Naive thymus-derived CD4-positive, alpha-beta T cell (primary cell): ENCODE measurements at regions not wholly inside any gene's neighbourhood (a gene's known extent, or its start where the extent isn't known, plus 50 kb on each side); places are given as distances from the start of the nearest gene placed in this dataset.

Source experiments
- ATAC-seq: fragments of 150-1000 bp; cut with Tn5 transposase; 2 replicates; pipeline ENCODE4 v1.10.0; 2021; ENCODE audit warnings: mild to moderate bottlenecking, moderate library complexity
- CTCF ChIA-PET: fragments of 350-600 bp; sonication (Branson Sonifier 250); formaldehyde crosslinking; loops from one replicate; lab custom pipeline; 2021; ENCODE audit warnings: antibody characterized with exemption; lab: Charles Lee
- POLR2A ChIA-PET: fragments of 350-600 bp; sonication (Branson Sonifier 250); formaldehyde crosslinking; loops from one replicate; lab custom pipeline; 2021; ENCODE audit warnings: antibody characterized with exemption, inconsistent platforms; lab: Charles Lee
- DNase-seq, 9 donors: peaks; one replicate each; pipeline versions ENCODE4 v3.0.0 to v3.0.0-alpha.2; 2020 to 2022; ENCODE audit warnings: mixed read lengths in 1 of 9
- H3K27ac ChIP-seq: one replicate; pipeline ENCODE4 v1.7.0; 2013; ENCODE audit warnings: mild to moderate bottlenecking, low read depth, low read length, moderate library complexity
- H3K27me3 ChIP-seq, 2 donors: one replicate each; pipeline ENCODE4 v1.7.0; 2013; ENCODE audit warnings: low read length in 2 of 2, mild to moderate bottlenecking in 2 of 2, moderate library complexity in 2 of 2; ENCODE audit not compliant: control insufficient read depth in 2 of 2, insufficient read depth in 2 of 2
- H3K36me3 ChIP-seq, 3 experiments: 1 replicate in 2 of 3; 2 replicates in 1 of 3; pipeline ENCODE4 v1.7.0; 2013; ENCODE audit warnings: low read length in 3 of 3, mild to moderate bottlenecking in 3 of 3, moderate library complexity in 1 of 3; ENCODE audit not compliant: insufficient read depth in 3 of 3, control insufficient read depth in 2 of 3
- H3K4me1 ChIP-seq, 2 donors: one replicate each; pipeline ENCODE4 v1.7.0; 2013; ENCODE audit warnings: low read length in 2 of 2, mild to moderate bottlenecking in 2 of 2, moderate library complexity in 1 of 2; ENCODE audit not compliant: control insufficient read depth in 2 of 2, insufficient read depth in 2 of 2
- H3K4me3 ChIP-seq: 2 replicates; pipeline ENCODE4 v1.7.0; 2013; ENCODE audit warnings: mild to moderate bottlenecking, low read length
- H3K9me3 ChIP-seq, 3 experiments: 1 replicate in 2 of 3; 2 replicates in 1 of 3; pipeline ENCODE4 v1.7.0; 2013; ENCODE audit warnings: low read length in 3 of 3; ENCODE audit not compliant: control insufficient read depth in 2 of 3
- H3K27ac Mint-ChIP-seq, 9 donors: one replicate each; pipeline ENCODE4 v1.8.0; 2020 to 2022; ENCODE audit warnings: mixed read lengths in 9 of 9, mild to moderate bottlenecking in 8 of 9, moderate library complexity in 5 of 9, inconsistent platforms in 2 of 9
- H3K27me3 Mint-ChIP-seq, 5 donors: one replicate each; pipeline ENCODE4 v1.8.0; 2021 to 2022; ENCODE audit warnings: mixed read lengths in 5 of 5, mild to moderate bottlenecking in 1 of 5
- H3K36me3 Mint-ChIP-seq, 5 donors: one replicate each; pipeline ENCODE4 v1.8.0; 2020 to 2022; ENCODE audit warnings: mixed read lengths in 5 of 5, mild to moderate bottlenecking in 3 of 5, inconsistent platforms in 1 of 5
- H3K4me1 Mint-ChIP-seq, 7 donors: one replicate each; pipeline ENCODE4 v1.8.0; 2020 to 2022; ENCODE audit warnings: mixed read lengths in 7 of 7, mild to moderate bottlenecking in 3 of 7, inconsistent platforms in 1 of 7
- H3K4me3 Mint-ChIP-seq, 10 donors: one replicate each; pipeline ENCODE4 v1.8.0; 2020 to 2022; ENCODE audit warnings: mild to moderate bottlenecking in 10 of 10, mixed read lengths in 10 of 10, moderate library complexity in 6 of 10, inconsistent platforms in 2 of 10
- H3K9me3 Mint-ChIP-seq, 11 donors: one replicate each; pipeline ENCODE4 v1.8.0; 2020 to 2022; ENCODE audit warnings: mixed read lengths in 11 of 11, mild to moderate bottlenecking in 4 of 11, inconsistent platforms in 1 of 11, moderate library complexity in 1 of 11
- intact Hi-C, 2 donors: fragments of 100-400 bp; cut with micrococcal nuclease; formaldehyde crosslinking; loops; one replicate each; pipeline ENCODE4 v1.15.1; 2023

DNA sequence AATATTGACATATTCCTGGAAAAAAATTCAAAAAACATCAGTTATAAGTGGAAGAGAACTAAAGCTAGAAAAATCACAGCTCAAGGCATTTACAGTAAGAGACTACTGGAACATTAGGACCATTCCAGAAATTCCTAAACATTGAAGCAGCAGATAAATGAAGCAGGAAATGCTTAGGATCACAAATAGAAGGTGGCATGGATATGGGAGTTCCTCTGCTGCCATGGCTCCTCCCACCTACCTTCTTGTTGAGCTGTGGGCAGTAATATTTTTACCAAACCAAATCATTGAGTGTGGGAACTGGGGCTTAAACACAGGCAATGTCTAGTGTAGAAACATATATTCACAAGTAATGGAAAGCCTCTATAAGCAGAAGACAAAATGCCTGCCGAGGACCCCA is 292.8 kb downstream of the ANKRD7 start:
- Mint-ChIP-seq H3K27me3 (no peaks in the 10 kb centered on the region), H3K4me1 (no peaks in the 10 kb centered on the region), H3K4me3 (no peak overlapping the region), H3K27ac (no peak overlapping the region), H3K36me3 (no peaks in the 10 kb centered on the region), H3K9me3 (peaks cover 0 to 3% (median 0%) of the 10 kb centered on the region in 11 donors)
- ATAC-seq = no peak
- no peaks in the 10 kb centered on the region for H3K36me3 ChIP-seq
- H3K9me3 ChIP-seq = no peaks in the 10 kb centered on the region
- H3K4me3 ChIP-seq = no peak overlapping the region
- CTCF ChIA-PET = no interaction called here
- H3K4me1 ChIP-seq = no peaks in the 10 kb centered on the region
- DNase-seq = no peak
- POLR2A ChIA-PET = no interaction called here
- H3K27ac ChIP-seq = no peak overlapping the region
- intact Hi-C loops = no loop called here
- no peaks in the 10 kb centered on the region for H3K27me3 ChIP-seq

GRCh38 chr7:118525020-118525419 is 300.5 kb downstream of the ANKRD7 start:
- Mint-ChIP-seq H3K27ac (no peak overlapping the region), H3K9me3 (peaks cover 0 to 12% (median 1%) of the 10 kb centered on the region in 11 donors), H3K4me3 (no peak overlapping the region), H3K36me3 (no peaks in the 10 kb centered on the region), H3K27me3 (no peaks in the 10 kb centered on the region), H3K4me1 (no peaks in the 10 kb centered on the region)
- ATAC-seq (no peak), DNase-seq (no peak)
- Histone ChIP-seq H3K27me3 (no peaks in the 10 kb centered on the region), H3K27ac (no peak overlapping the region), H3K4me1 (no peaks in the 10 kb centered on the region), H3K36me3 (no peaks in the 10 kb centered on the region), H3K9me3 (no peaks in the 10 kb centered on the region), H3K4me3 (no peak overlapping the region)
- ChIA-PET POLR2A (no interaction called here), CTCF (no interaction called here)
- intact Hi-C loops = no loop called here

DNA sequence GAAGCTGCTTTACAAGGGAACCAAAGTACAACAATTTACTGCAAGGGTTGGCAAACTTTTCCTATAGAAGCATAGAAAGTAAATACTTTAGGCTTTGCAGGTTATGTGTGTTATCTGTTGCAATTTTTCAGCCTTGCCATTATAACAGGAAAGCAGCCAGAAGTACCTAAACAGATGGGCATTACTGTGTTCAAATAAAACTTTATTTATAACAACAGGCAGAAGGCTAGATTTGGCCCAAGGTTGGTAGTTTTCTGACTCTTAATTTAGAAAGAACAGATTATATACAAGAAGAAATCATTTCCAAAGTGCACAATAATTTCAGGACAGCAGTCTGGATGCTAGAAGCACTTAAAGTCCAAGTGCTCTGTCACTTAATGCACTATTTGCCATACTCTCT is 307.1 kb downstream of the ANKRD7 start:
- CTCF ChIA-PET = no interaction called here
- intact Hi-C loops = no loop called here
- no peak overlapping the region for H3K27ac ChIP-seq
- H3K4me3 Mint-ChIP-seq = no peak overlapping the region
- ATAC-seq (no peak), DNase-seq (no peak)
- peaks cover 0 to 16% (median 0%) of the 10 kb centered on the region in 11 donors for H3K9me3 Mint-ChIP-seq
- no peak overlapping the region for H3K27ac Mint-ChIP-seq
- H3K27me3 Mint-ChIP-seq = no peaks in the 10 kb centered on the region
- no peaks in the 10 kb centered on the region for H3K36me3 ChIP-seq
- H3K9me3 ChIP-seq = no peaks in the 10 kb centered on the region
- no peaks in the 10 kb centered on the region for H3K27me3 ChIP-seq
- H3K36me3 Mint-ChIP-seq = no peaks in the 10 kb centered on the region
- H3K4me1 ChIP-seq = no peaks in the 10 kb centered on the region
- POLR2A ChIA-PET = interaction anchor here (0.6 kb wide), 1 partner anchor 108 kb away, joined by 3 read pairs; no protein-coding TSS in a partner anchor
- H3K4me3 ChIP-seq = no peak overlapping the region
- H3K4me1 Mint-ChIP-seq = no peaks in the 10 kb centered on the region

- no peaks in the 10 kb centered on the region for H3K4me1 ChIP-seq
- no peak for ATAC-seq
- intact Hi-C loops = loop anchor here in 1 of 2 donors (10.0 kb wide), 1 partner anchor 936 kb away; no protein-coding TSS in a partner anchor
- H3K4me3 ChIP-seq = no peak overlapping the region
- H3K4me1 Mint-ChIP-seq = no peaks in the 10 kb centered on the region
- H3K36me3 Mint-ChIP-seq = no peaks in the 10 kb centered on the region
- no peaks in the 10 kb centered on the region for H3K9me3 ChIP-seq
- H3K4me3 Mint-ChIP-seq = no peak overlapping the region
- H3K36me3 ChIP-seq = no peaks in the 10 kb centered on the region
- ChIA-PET POLR2A (no interaction called here), CTCF (no interaction called here)
- no peaks in the 10 kb centered on the region for H3K27me3 ChIP-seq
- peaks cover 0 to 41% (median 6%) of the 10 kb centered on the region in 11 donors for H3K9me3 Mint-ChIP-seq
- H3K27ac Mint-ChIP-seq = no peak overlapping the region
- no peak overlapping the region for H3K27ac ChIP-seq
- no peak for DNase-seq
- H3K27me3 Mint-ChIP-seq = no peaks in the 10 kb centered on the region
These were observed 334.7 kb downstream of the ANKRD7 start for GRCh38 chr7:118559207-118559606.

DNA sequence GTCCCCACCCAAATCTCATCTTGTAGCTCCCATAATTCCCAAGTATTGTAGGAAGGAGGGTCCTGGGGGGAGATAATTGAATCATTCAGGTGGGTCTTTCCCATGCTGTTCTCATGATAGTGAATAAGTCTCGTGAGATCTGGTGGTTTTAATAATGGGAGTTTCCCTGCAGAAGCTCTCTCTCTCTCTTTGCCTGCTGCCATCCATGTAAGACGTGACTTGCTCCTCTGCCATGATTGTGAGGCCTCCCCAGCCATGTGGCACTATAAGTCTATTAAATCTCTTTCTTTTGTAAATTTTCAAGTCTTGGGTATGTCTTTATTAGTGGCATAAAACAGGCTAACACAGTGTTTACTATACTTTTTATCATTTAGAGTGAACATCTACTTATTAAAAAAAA is 338.8 kb downstream of the ANKRD7 start:
- ATAC-seq (no peak), DNase-seq (no peak)
- no peaks in the 10 kb centered on the region for H3K36me3 Mint-ChIP-seq
- Histone ChIP-seq H3K4me1 (no peaks in the 10 kb centered on the region), H3K4me3 (no peak overlapping the region), H3K36me3 (no peaks in the 10 kb centered on the region), H3K9me3 (no peaks in the 10 kb centered on the region), H3K27me3 (no peaks in the 10 kb centered on the region), H3K27ac (no peak overlapping the region)
- ChIA-PET POLR2A (no interaction called here), CTCF (no interaction called here)
- no peaks in the 10 kb centered on the region for H3K4me1 Mint-ChIP-seq
- peaks cover 0 to 38% (median 4%) of the 10 kb centered on the region in 11 donors for H3K9me3 Mint-ChIP-seq
- no peak overlapping the region for H3K4me3 Mint-ChIP-seq
- H3K27ac Mint-ChIP-seq = no peak overlapping the region
- no peaks in the 10 kb centered on the region for H3K27me3 Mint-ChIP-seq
- intact Hi-C loops = no loop called here

GRCh38 chr7:118572604-118573003 is 348.1 kb downstream of the ANKRD7 start:
- Histone ChIP-seq H3K4me3 (no peak overlapping the region), H3K27me3 (no peaks in the 10 kb centered on the region), H3K9me3 (no peaks in the 10 kb centered on the region), H3K36me3 (peaks cover 0 to 4% (median 0%) of the 10 kb centered on the region in 3 experiments), H3K4me1 (no peaks in the 10 kb centered on the region), H3K27ac (no peak overlapping the region)
- intact Hi-C loops = no loop called here
- H3K27me3 Mint-ChIP-seq = no peaks in the 10 kb centered on the region
- POLR2A ChIA-PET = no interaction called here
- DNase-seq (no peak), ATAC-seq (no peak)
- no peak overlapping the region for H3K27ac Mint-ChIP-seq
- H3K9me3 Mint-ChIP-seq = peaks cover 0 to 11% (median 0%) of the 10 kb centered on the region in 11 donors
- peaks cover 0 to 1% (median 0%) of the 10 kb centered on the region in 7 donors for H3K4me1 Mint-ChIP-seq
- H3K4me3 Mint-ChIP-seq = no peak overlapping the region
- no peaks in the 10 kb centered on the region for H3K36me3 Mint-ChIP-seq
- CTCF ChIA-PET = no interaction called here

- intact Hi-C loops = no loop called here
- H3K36me3 Mint-ChIP-seq = no peaks in the 10 kb centered on the region
- H3K27me3 Mint-ChIP-seq = no peaks in the 10 kb centered on the region
- no peak overlapping the region for H3K27ac Mint-ChIP-seq
- no peaks in the 10 kb centered on the region for H3K9me3 ChIP-seq
- CTCF ChIA-PET = no interaction called here
- no peaks in the 10 kb centered on the region for H3K27me3 ChIP-seq
- H3K9me3 Mint-ChIP-seq = peaks cover 0 to 6% (median 0%) of the 10 kb centered on the region in 11 donors
- no peak overlapping the region for H3K4me3 ChIP-seq
- no peak for DNase-seq
- peaks cover 0 to 1% (median 0%) of the 10 kb centered on the region in 7 donors for H3K4me1 Mint-ChIP-seq
- no peak overlapping the region for H3K4me3 Mint-ChIP-seq
- H3K36me3 ChIP-seq = peaks cover 0 to 4% (median 0%) of the 10 kb centered on the region in 3 experiments
- no peaks in the 10 kb centered on the region for H3K4me1 ChIP-seq
- POLR2A ChIA-PET = no interaction called here
- ATAC-seq = no peak
- no peak overlapping the region for H3K27ac ChIP-seq
These were observed 348.6 kb downstream of the ANKRD7 start for GRCh38 chr7:118573085-118573484.
